WI38 (cell line): ENCODE measurements at regions not wholly inside any gene's neighbourhood (a gene's known extent, or its start where the extent isn't known, plus 50 kb on each side); places are given as distances from the start of the nearest gene placed in this dataset.

Experiments
- H3K4me3 ChIP-seq: 2 replicates; pipeline ENCODE4 v1.5.1; 2011; ENCODE audit warnings: low read depth, mild to moderate bottlenecking, control low read depth, low read length
- TF ChIP-seq, protein P1 (sequence below): IDR thresholded peaks from 2 replicates; pipeline ENCODE4 v1.5.1; 2012; ENCODE audit warnings: low read depth, mild to moderate bottlenecking, control low read depth, low read length

- H3K4me3 ChIP-seq = no peak overlapping the region
- TF ChIP-seq, protein P1, sequence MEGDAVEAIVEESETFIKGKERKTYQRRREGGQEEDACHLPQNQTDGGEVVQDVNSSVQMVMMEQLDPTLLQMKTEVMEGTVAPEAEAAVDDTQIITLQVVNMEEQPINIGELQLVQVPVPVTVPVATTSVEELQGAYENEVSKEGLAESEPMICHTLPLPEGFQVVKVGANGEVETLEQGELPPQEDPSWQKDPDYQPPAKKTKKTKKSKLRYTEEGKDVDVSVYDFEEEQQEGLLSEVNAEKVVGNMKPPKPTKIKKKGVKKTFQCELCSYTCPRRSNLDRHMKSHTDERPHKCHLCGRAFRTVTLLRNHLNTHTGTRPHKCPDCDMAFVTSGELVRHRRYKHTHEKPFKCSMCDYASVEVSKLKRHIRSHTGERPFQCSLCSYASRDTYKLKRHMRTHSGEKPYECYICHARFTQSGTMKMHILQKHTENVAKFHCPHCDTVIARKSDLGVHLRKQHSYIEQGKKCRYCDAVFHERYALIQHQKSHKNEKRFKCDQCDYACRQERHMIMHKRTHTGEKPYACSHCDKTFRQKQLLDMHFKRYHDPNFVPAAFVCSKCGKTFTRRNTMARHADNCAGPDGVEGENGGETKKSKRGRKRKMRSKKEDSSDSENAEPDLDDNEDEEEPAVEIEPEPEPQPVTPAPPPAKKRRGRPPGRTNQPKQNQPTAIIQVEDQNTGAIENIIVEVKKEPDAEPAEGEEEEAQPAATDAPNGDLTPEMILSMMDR = no peak
These were observed 175.8 kb upstream of the ATP2B1 start for GRCh38 chr12:89884416-89884898.

DNA sequence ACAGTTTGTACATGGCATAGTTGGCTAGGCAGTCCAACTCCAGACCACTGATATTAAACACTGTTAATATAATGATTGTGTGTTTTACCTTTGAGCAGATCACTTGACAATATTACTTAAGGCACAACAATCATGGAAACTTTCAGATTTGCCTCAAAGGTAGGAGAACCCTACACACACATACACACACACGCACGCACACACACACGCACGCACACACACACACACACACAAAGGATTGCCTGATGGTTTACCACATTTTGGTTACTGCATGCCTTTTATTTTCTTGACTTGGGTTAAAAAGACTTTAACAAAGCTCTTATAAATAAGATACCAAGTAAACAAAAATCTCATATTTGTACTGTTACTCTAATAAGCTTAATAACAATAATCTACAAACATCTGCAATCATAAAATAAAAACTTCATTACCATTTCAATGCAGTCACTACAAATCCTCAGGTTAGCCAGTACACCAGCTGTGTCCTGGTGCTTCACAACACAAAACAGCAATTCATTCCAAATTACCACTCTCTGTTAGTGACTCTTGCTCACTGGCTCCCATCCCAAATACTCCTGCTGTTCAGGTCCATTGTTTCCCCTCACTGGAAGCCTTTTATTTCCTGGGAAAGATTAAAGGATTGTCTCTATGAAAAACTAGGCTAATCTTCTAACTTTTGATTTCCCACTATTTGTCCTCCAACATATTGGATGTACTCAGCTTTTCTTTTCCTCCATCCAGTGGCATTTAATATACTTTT lies 175.2 kb upstream of the ATP2B1 start:
- TF ChIP-seq, protein P1 = no peak
- no peak overlapping the region for H3K4me3 ChIP-seq

GRCh38 chr12:89882792-89883191 lies 174.2 kb upstream of the ATP2B1 start:
- H3K4me3 ChIP-seq = no peak overlapping the region
- TF ChIP-seq, protein P1 = no peak

- no peak overlapping the region for H3K4me3 ChIP-seq
- TF ChIP-seq, protein P1 = no peak
These were observed 173.4 kb upstream of the ATP2B1 start for GRCh38 chr12:89882050-89882449.

GRCh38 chr12:89880690-89881350 lies 172.2 kb upstream of the ATP2B1 start:
- TF ChIP-seq, protein P1 = no peak
- H3K4me3 ChIP-seq = no peak overlapping the region

- TF ChIP-seq, protein P1 = no peak
- H3K4me3 ChIP-seq = no peak overlapping the region
These were observed 171.1 kb upstream of the ATP2B1 start for GRCh38 chr12:89879766-89880165.

DNA sequence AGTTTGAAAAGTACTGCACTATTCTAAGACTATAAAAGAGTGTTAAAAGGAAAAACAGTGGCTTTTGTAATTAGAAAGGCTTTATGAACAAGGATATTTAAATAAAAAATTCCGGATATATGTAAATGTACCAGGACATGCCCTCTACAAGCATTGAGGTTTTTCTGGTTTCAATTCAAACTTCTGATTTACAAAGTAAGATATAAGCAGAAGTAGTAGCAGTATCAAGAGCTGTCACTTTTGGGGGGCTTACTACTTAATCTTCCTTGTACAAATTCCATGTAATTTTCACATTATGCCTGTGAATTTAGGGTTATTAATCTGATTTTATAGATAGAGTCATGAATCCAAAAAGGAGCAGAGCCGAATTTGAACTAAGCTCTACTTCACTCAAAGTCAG lies 170.3 kb upstream of the ATP2B1 start:
- TF ChIP-seq, protein P1 = no peak
- H3K4me3 ChIP-seq = no peak overlapping the region
